Skeletal muscle satellite cell (primary cell): ENCODE measurements at regions not wholly inside any gene's neighbourhood (a gene's known extent, or its start where the extent isn't known, plus 50 kb on each side); places are given as distances from the start of the nearest gene placed in this dataset.
A peak's percentile ranks its signal among the peaks of the same experiment; 100 is the strongest.
"Not testable (repeated sequence)": the region's sequence is repeated elsewhere in the genome, so short reads cannot be mapped to it uniquely, and the experiment has no call there.

Experiments
- H3K27me3 ChIP-seq: 2 replicates; pipeline ENCODE4 v1.7.0; 2013; ENCODE audit warnings: low read length; ENCODE audit not compliant: control insufficient read depth, insufficient read depth
- H3K36me3 ChIP-seq: 2 replicates; pipeline ENCODE4 v1.7.0; 2013; ENCODE audit warnings: mild to moderate bottlenecking, control low read depth, low read length; ENCODE audit not compliant: insufficient read depth
- H3K4me1 ChIP-seq: 2 replicates; pipeline ENCODE4 v1.7.0; 2013; ENCODE audit warnings: low read length; ENCODE audit not compliant: control insufficient read depth, insufficient read depth
- H3K4me2 ChIP-seq: 2 replicates; pipeline ENCODE4 v1.7.0; 2013; ENCODE audit warnings: mild to moderate bottlenecking, low read length
- H3K4me3 ChIP-seq: 2 replicates; pipeline ENCODE4 v1.7.0; 2013; ENCODE audit warnings: low read length
- H3K9ac ChIP-seq: 2 replicates; pipeline ENCODE4 v1.7.0; 2013; ENCODE audit warnings: mild to moderate bottlenecking, low read depth, low read length, moderate library complexity
- H3K9me3 ChIP-seq: replicated peaks from 2 replicates; pipeline ENCODE4 v1.7.0; 2013; ENCODE audit warnings: mild to moderate bottlenecking, control low read depth, low read length

GRCh38 chr1:234913771-234914170 lies 214.9 kb downstream of the TOMM20 start:
- Histone ChIP-seq H3K4me3 (no peak overlapping the region), H3K27me3 (no peaks in the 10 kb centered on the region), H3K4me1 (peaks cover 7% of the 10 kb centered on the region), H3K9ac (no peak overlapping the region), H3K4me2 (no peak overlapping the region), H3K9me3 (no peaks in the 10 kb centered on the region), H3K36me3 (no peaks in the 10 kb centered on the region)

GRCh38 chr1:234913278-234913649 lies 215.4 kb downstream of the TOMM20 start:
- peaks cover 8% of the 10 kb centered on the region for H3K4me1 ChIP-seq
- no peaks in the 10 kb centered on the region for H3K36me3 ChIP-seq
- H3K27me3 ChIP-seq = no peaks in the 10 kb centered on the region

GRCh38 chr1:234912548-234913277 lies 215.9 kb downstream of the TOMM20 start:
- Histone ChIP-seq H3K9me3 (no peaks in the 10 kb centered on the region), H3K4me3 (no peak overlapping the region), H3K4me2 (no peak overlapping the region), H3K27me3 (no peaks in the 10 kb centered on the region), H3K4me1 (peaks cover 9% of the 10 kb centered on the region), H3K9ac (no peak overlapping the region), H3K36me3 (no peaks in the 10 kb centered on the region)

More at GRCh38 chr1:234913278-234913649, 215.4 kb downstream of the TOMM20 start:
- Histone ChIP-seq H3K4me3 (no peak overlapping the region), H3K9me3 (no peaks in the 10 kb centered on the region), H3K4me2 (no peak overlapping the region), H3K9ac (no peak overlapping the region)

GRCh38 chr1:234911787-234912186 lies 216.8 kb downstream of the TOMM20 start:
- no peak overlapping the region for H3K4me3 ChIP-seq
- H3K9ac ChIP-seq = no peak overlapping the region
- H3K4me1 ChIP-seq = peaks cover 12% of the 10 kb centered on the region
- H3K9me3 ChIP-seq = no peaks in the 10 kb centered on the region
- no peaks in the 10 kb centered on the region for H3K27me3 ChIP-seq
- no peaks in the 10 kb centered on the region for H3K36me3 ChIP-seq
- H3K4me2 ChIP-seq = no peak overlapping the region

- not testable (repeated sequence) for H3K4me3 ChIP-seq, H3K9ac ChIP-seq, H3K4me2 ChIP-seq, H3K27me3 ChIP-seq, H3K36me3 ChIP-seq, H3K9me3 ChIP-seq
- peaks cover 12% of the 10 kb centered on the region for H3K4me1 ChIP-seq
These were observed 217.5 kb downstream of the TOMM20 start for GRCh38 chr1:234911136-234911535.

GRCh38 chr1:234909851-234910250 lies 218.8 kb downstream of the TOMM20 start:
- no peak overlapping the region for H3K4me2 ChIP-seq
- H3K36me3 ChIP-seq = no peaks in the 10 kb centered on the region
- no peak overlapping the region for H3K9ac ChIP-seq
- H3K27me3 ChIP-seq = no peaks in the 10 kb centered on the region
- H3K4me3 ChIP-seq = no peak overlapping the region
- no peaks in the 10 kb centered on the region for H3K9me3 ChIP-seq
- H3K4me1 ChIP-seq = peaks cover 12% of the 10 kb centered on the region

- no peaks in the 10 kb centered on the region for H3K9me3 ChIP-seq
- no peaks in the 10 kb centered on the region for H3K36me3 ChIP-seq
- no peak overlapping the region for H3K4me3 ChIP-seq
- no peak overlapping the region for H3K9ac ChIP-seq
- H3K27me3 ChIP-seq = no peaks in the 10 kb centered on the region
- H3K4me1 ChIP-seq = peaks cover 12% of the 10 kb centered on the region
- no peak overlapping the region for H3K4me2 ChIP-seq
These were observed 219.3 kb downstream of the TOMM20 start for GRCh38 chr1:234909307-234909810.

- Histone ChIP-seq H3K27me3 (no peaks in the 10 kb centered on the region), H3K36me3 (no peaks in the 10 kb centered on the region), H3K9me3 (no peaks in the 10 kb centered on the region), H3K9ac (no peak overlapping the region), H3K4me1 (peaks cover 12% of the 10 kb centered on the region), H3K4me3 (no peak overlapping the region), H3K4me2 (peak overlapping the region; percentile 9)
These were observed 220.1 kb downstream of the TOMM20 start for GRCh38 chr1:234908571-234908970.

GRCh38 chr1:234907940-234908405 lies 220.7 kb downstream of the TOMM20 start:
- Histone ChIP-seq H3K4me3 (no peak overlapping the region), H3K36me3 (no peaks in the 10 kb centered on the region), H3K4me2 (peak overlapping the region; percentile 9), H3K9me3 (no peaks in the 10 kb centered on the region), H3K9ac (no peak overlapping the region), H3K4me1 (peaks cover 12% of the 10 kb centered on the region), H3K27me3 (no peaks in the 10 kb centered on the region)

- Histone ChIP-seq H3K36me3 (no peaks in the 10 kb centered on the region), H3K9me3 (no peaks in the 10 kb centered on the region), H3K4me2 (no peak overlapping the region), H3K9ac (no peak overlapping the region), H3K27me3 (no peaks in the 10 kb centered on the region), H3K4me3 (no peak overlapping the region), H3K4me1 (peaks cover 12% of the 10 kb centered on the region)
These were observed 221.3 kb downstream of the TOMM20 start for GRCh38 chr1:234907208-234907939.

- Histone ChIP-seq H3K9me3 (no peaks in the 10 kb centered on the region), H3K4me3 (no peak overlapping the region), H3K27me3 (no peaks in the 10 kb centered on the region), H3K4me1 (peaks cover 12% of the 10 kb centered on the region), H3K9ac (no peak overlapping the region), H3K4me2 (no peak overlapping the region), H3K36me3 (no peaks in the 10 kb centered on the region)
These were observed 222.0 kb downstream of the TOMM20 start for GRCh38 chr1:234906654-234907053.
